MM.1S (cell line): ENCODE measurements at regions not wholly inside any gene's neighbourhood (a gene's known extent, or its start where the extent isn't known, plus 50 kb on each side); places are given as distances from the start of the nearest gene placed in this dataset.
"Not testable (repeated sequence)": the region's sequence is repeated elsewhere in the genome, so short reads cannot be mapped to it uniquely, and the experiment has no call there.

Experiments used
- DNase-seq: peaks from one replicate; pipeline ENCODE4 v3.0.0-alpha.2; 2015
- H2AFZ ChIP-seq: fragments of 300-600 bp; sonication (generic); 2 replicates; pipeline ENCODE4 v1.6.0; 2016; ENCODE audit warnings: antibody characterized with exemption, low read length
- H3F3A ChIP-seq: fragments of 300-600 bp; sonication (generic); 2 replicates; pipeline ENCODE4 v1.6.1; 2016; ENCODE audit warnings: mild to moderate bottlenecking, antibody characterized with exemption, low read length, moderate library complexity, mixed read lengths; ENCODE audit not compliant: insufficient read depth
- H3K27ac ChIP-seq: fragments of 300-600 bp; sonication (generic); 2 replicates; pipeline ENCODE4 v1.5.1; 2016; ENCODE audit warnings: mild to moderate bottlenecking, low read length
- H3K27me3 ChIP-seq: fragments of 300-600 bp; sonication (generic); replicated peaks from 2 replicates; pipeline ENCODE4 v1.6.0; 2016; ENCODE audit warnings: low read length; ENCODE audit not compliant: insufficient read depth
- H3K36me3 ChIP-seq: fragments of 300-600 bp; sonication (generic); replicated peaks from 2 replicates; pipeline ENCODE4 v1.6.1; 2016; ENCODE audit warnings: mild to moderate bottlenecking, low read length, mixed read lengths; ENCODE audit not compliant: insufficient read depth
- H3K4me1 ChIP-seq: fragments of 300-600 bp; sonication (generic); 2 replicates; pipeline ENCODE4 v1.6.1; 2016; ENCODE audit warnings: low read length, mixed read lengths
- H3K4me2 ChIP-seq: fragments of 300-600 bp; sonication (generic); 2 replicates; pipeline ENCODE4 v1.6.0; 2016; ENCODE audit warnings: low read depth, low read length
- H3K4me3 ChIP-seq: fragments of 300-600 bp; sonication (generic); 2 replicates; pipeline ENCODE4 v1.5.1; 2016; ENCODE audit warnings: low read length, mixed read lengths
- H3K79me2 ChIP-seq: fragments of 300-600 bp; sonication (generic); 2 replicates; pipeline ENCODE4 v1.6.1; 2016; ENCODE audit warnings: mixed run types, low read length, mixed read lengths
- H3K9ac ChIP-seq: fragments of 300-600 bp; sonication (generic); 2 replicates; pipeline ENCODE4 v1.6.1; 2016; ENCODE audit warnings: low read length, mixed read lengths
- H3K9me2 ChIP-seq: fragments of 300-600 bp; sonication (generic); replicated peaks from 2 replicates; pipeline ENCODE4 v1.6.1; 2016; ENCODE audit warnings: mild to moderate bottlenecking, low read length, mixed read lengths; ENCODE audit not compliant: insufficient read depth
- H3K9me3 ChIP-seq: fragments of 300-600 bp; sonication (generic); replicated peaks from 2 replicates; pipeline ENCODE4 v1.6.1; 2016; ENCODE audit warnings: mild to moderate bottlenecking, low read length, mixed read lengths; ENCODE audit not compliant: insufficient read depth
- H4K20me1 ChIP-seq: fragments of 300-600 bp; sonication (generic); 2 replicates; pipeline ENCODE4 v1.6.1; 2016; ENCODE audit warnings: mild to moderate bottlenecking, low read length, moderate library complexity, mixed read lengths; ENCODE audit not compliant: insufficient read depth
- EZH2 ChIP-seq: fragments of 300-600 bp; sonication (generic); optimal IDR thresholded peaks from 2 replicates; pipeline ENCODE3; 2017; ENCODE audit warnings: low read depth, mild to moderate bottlenecking, antibody characterized with exemption, low read length, mixed read lengths
- EZH2phosphoT487 ChIP-seq: fragments of 300-600 bp; sonication (generic); IDR thresholded peaks from 2 replicates; pipeline ENCODE4 v1.6.1; 2018; ENCODE audit warnings: antibody characterized with exemption, low read length
- TF ChIP-seq, protein P1 (sequence below): fragments of 300-600 bp; sonication (generic); IDR thresholded peaks from 2 replicates; pipeline ENCODE4 v1.5.1; 2016; ENCODE audit warnings: antibody characterized with exemption, low read length, mixed read lengths

DNA sequence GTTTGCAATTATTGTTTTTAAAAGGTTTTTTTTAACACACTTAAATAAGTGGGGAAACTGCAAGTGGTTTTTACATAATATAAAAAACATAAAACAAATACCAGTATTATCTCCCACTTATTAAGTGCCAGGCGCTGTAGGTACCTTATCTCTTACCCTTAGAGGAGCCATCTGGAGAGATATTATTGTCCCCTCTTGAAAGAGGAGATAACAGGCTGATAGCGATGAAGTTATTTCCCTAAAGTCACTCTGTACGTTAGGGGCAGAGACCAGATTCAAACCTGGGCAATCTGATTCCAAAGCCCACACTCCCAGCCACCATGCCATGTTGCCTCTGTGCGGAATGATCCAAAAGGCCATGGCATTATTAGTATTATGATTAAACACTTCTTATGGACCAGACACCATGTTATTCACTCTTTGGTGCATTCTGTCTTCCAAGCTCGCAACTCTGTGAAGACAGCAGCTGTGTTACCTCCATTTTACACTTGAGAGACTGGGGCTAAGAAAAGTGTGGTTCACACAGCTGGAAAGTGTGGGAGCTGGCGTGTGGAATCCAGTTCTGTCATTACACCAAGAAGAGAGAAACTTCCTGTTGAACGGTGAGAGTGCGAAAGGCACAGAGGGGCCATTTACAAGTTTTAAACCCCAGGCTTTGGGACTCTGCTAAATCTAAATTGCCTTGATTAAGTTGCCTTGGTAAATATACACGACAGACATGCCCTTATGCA lies 79.9 kb upstream of the MITF start:
- DNase-seq: no peak
- H3K9ac ChIP-seq: no peak overlapping the region

DNA sequence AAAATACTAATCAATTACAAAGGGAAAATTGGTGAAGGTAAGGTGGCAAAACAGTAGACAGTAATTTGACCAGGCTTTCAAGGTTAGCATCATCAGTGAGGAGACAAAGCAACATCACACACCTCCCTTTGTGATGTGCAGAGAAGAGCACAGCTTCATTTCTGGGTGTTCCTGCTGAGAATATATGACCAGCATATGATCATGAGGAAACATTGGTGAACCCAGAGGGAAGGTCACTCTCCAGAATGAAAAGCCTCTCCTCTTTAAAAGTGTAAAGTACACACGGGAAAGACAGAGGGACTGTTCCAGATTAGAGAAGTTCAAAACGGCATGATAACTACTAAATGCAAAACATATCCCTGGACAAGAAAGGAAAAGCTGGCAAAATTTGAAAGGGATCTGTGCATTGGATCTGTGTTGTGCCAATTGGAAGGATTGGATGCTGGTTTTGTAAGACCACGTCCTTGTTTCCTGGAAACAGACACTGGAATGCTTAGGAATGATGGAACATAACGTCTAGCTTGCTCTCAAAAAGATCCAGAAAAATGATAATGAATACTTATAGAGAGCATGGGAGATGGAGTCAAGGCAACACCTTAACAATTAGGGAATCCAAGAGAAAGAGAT lies 80.6 kb upstream of the MITF start:
- TF ChIP-seq EZH2phosphoT487: no peak
- no peak for TF ChIP-seq EZH2
- TF ChIP-seq, protein P1, sequence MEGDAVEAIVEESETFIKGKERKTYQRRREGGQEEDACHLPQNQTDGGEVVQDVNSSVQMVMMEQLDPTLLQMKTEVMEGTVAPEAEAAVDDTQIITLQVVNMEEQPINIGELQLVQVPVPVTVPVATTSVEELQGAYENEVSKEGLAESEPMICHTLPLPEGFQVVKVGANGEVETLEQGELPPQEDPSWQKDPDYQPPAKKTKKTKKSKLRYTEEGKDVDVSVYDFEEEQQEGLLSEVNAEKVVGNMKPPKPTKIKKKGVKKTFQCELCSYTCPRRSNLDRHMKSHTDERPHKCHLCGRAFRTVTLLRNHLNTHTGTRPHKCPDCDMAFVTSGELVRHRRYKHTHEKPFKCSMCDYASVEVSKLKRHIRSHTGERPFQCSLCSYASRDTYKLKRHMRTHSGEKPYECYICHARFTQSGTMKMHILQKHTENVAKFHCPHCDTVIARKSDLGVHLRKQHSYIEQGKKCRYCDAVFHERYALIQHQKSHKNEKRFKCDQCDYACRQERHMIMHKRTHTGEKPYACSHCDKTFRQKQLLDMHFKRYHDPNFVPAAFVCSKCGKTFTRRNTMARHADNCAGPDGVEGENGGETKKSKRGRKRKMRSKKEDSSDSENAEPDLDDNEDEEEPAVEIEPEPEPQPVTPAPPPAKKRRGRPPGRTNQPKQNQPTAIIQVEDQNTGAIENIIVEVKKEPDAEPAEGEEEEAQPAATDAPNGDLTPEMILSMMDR: no peak
- H3K36me3 ChIP-seq: no peaks in the 10 kb centered on the region
- no peak overlapping the region for H3K4me2 ChIP-seq
- no peaks in the 10 kb centered on the region for H4K20me1 ChIP-seq
- no peaks in the 10 kb centered on the region for H3F3A ChIP-seq
- H3K9me2 ChIP-seq: no peaks in the 10 kb centered on the region
- no peak overlapping the region for H3K27ac ChIP-seq
- no peak overlapping the region for H3K4me3 ChIP-seq
- DNase-seq: no peak
- H2AFZ ChIP-seq: no peak overlapping the region
- no peaks in the 10 kb centered on the region for H3K9me3 ChIP-seq
- H3K9ac ChIP-seq: no peak overlapping the region
- H3K27me3 ChIP-seq: no peaks in the 10 kb centered on the region
- no peaks in the 10 kb centered on the region for H3K4me1 ChIP-seq
- no peaks in the 10 kb centered on the region for H3K79me2 ChIP-seq

More for the DNA sequence above, 79.9 kb upstream of the MITF start:
- Histone ChIP-seq H3K27me3 (no peaks in the 10 kb centered on the region), H3K27ac (no peak overlapping the region), H3K36me3 (no peaks in the 10 kb centered on the region), H3K9me2 (no peaks in the 10 kb centered on the region), H3F3A (no peaks in the 10 kb centered on the region), H3K4me3 (no peak overlapping the region), H3K9me3 (no peaks in the 10 kb centered on the region), H3K4me1 (no peaks in the 10 kb centered on the region), H2AFZ (no peak overlapping the region), H4K20me1 (no peaks in the 10 kb centered on the region), H3K4me2 (no peak overlapping the region), H3K79me2 (no peaks in the 10 kb centered on the region)
- TF ChIP-seq EZH2: no peak
- no peak for TF ChIP-seq EZH2phosphoT487
- TF ChIP-seq, protein P1: no peak

DNA sequence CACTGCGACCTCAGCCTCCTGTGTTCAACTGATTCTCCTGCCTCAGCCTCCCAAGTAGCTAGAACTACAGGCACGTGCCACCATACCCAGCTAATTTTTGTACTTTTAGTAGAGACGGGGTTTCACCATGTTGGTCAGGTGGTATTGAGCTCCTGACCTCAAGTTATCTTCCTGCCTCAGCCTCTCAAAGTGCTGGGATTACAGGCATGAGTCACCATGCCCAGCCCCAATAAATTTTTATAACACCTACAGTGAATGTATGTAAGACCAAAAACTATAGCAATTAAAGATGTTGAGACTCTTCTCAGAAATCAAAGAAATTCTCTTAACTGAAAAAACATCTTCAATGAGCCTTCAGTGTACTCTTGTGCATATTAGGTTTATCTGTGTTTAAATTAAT lies 82.2 kb upstream of the MITF start:
- not testable (repeated sequence) for H3K4me3 ChIP-seq, H3K4me1 ChIP-seq, H3K9me2 ChIP-seq, H4K20me1 ChIP-seq, DNase-seq, H3K79me2 ChIP-seq, H3K27me3 ChIP-seq, H3K9me3 ChIP-seq, H3K4me2 ChIP-seq, H3K27ac ChIP-seq, H2AFZ ChIP-seq, H3F3A ChIP-seq, H3K36me3 ChIP-seq, H3K9ac ChIP-seq

DNA sequence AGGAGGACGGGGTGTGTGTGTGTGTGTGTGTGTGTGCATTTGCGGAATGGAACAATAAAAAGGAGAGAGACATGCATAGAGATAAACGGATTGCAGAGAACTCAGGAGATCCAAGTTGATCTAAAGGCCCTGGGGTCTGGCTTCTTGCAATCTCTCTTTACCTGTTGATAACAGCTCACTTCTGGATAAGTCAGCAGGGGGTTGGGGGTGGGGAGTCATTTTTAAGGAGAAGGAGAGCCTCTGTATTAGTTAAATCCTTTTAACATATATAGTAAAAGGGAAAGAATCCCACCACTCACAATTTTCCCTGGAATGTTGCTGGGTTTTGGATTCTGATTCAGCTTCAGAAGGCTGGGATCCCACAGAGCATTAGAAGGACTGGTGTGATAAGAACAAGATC lies 87.5 kb upstream of the MITF start:
- Histone ChIP-seq H4K20me1 (no peaks in the 10 kb centered on the region), H3K9me2 (no peaks in the 10 kb centered on the region), H3K79me2 (no peaks in the 10 kb centered on the region), H3K4me2 (no peak overlapping the region), H3K27ac (no peak overlapping the region), H3K4me3 (no peak overlapping the region), H3K9ac (no peak overlapping the region), H3K36me3 (no peaks in the 10 kb centered on the region), H3F3A (no peaks in the 10 kb centered on the region), H3K4me1 (no peaks in the 10 kb centered on the region), H3K9me3 (no peaks in the 10 kb centered on the region), H2AFZ (no peak overlapping the region), H3K27me3 (no peaks in the 10 kb centered on the region)
- TF ChIP-seq EZH2phosphoT487 (no peak), EZH2 (no peak)
- TF ChIP-seq, protein P1: no peak
- no peak for DNase-seq
